GM21381 (cell line): ENCODE measurements at regions not wholly inside any gene's neighbourhood (a gene's known extent, or its start where the extent isn't known, plus 50 kb on each side); places are given as distances from the start of the nearest gene placed in this dataset.

Source experiments
- ATAC-seq: cut with Tn5 transposase; IDR thresholded peaks from one replicate; pipeline ENCODE4 v1.9.1; 2021; ENCODE audit warnings: mild to moderate bottlenecking, moderate library complexity; ENCODE audit not compliant: unreplicated experiment

- ATAC-seq: no peak
These were observed 230.2 kb downstream of the VRK1 start for GRCh38 chr14:97027256-97027999.

- no peak for ATAC-seq
These were observed 231.2 kb downstream of the VRK1 start for GRCh38 chr14:97028382-97028781.

- ATAC-seq: no peak
These were observed 232.6 kb downstream of the VRK1 start for GRCh38 chr14:97029800-97030199.

GRCh38 chr14:97031530-97031929 is 234.3 kb downstream of the VRK1 start:
- ATAC-seq: no peak

- ATAC-seq: no peak
These were observed 236.4 kb downstream of the VRK1 start for GRCh38 chr14:97033556-97034081.

- no peak for ATAC-seq
These were observed 239.1 kb downstream of the VRK1 start for GRCh38 chr14:97036086-97036852.

- no peak for ATAC-seq
These were observed 242.7 kb downstream of the VRK1 start for GRCh38 chr14:97039717-97040363.

GRCh38 chr14:97046967-97047366 is 249.8 kb downstream of the VRK1 start:
- no peak for ATAC-seq

GRCh38 chr14:97052001-97052400 is 254.8 kb downstream of the VRK1 start:
- no peak for ATAC-seq

GRCh38 chr14:97053941-97054340 is 256.8 kb downstream of the VRK1 start:
- no peak for ATAC-seq

GRCh38 chr14:97055355-97055754 is 258.2 kb downstream of the VRK1 start:
- no peak for ATAC-seq

- no peak for ATAC-seq
These were observed 258.9 kb downstream of the VRK1 start for GRCh38 chr14:97056086-97056485.

- no peak for ATAC-seq
These were observed 260.3 kb downstream of the VRK1 start for GRCh38 chr14:97057238-97058073.

- ATAC-seq: no peak
These were observed 260.9 kb downstream of the VRK1 start for GRCh38 chr14:97058074-97058467.

GRCh38 chr14:97058589-97058988 is 261.4 kb downstream of the VRK1 start:
- ATAC-seq: no peak

- ATAC-seq: no peak
These were observed 264.0 kb downstream of the VRK1 start for GRCh38 chr14:97061198-97061597.

GRCh38 chr14:97061714-97062113 is 264.5 kb downstream of the VRK1 start:
- no peak for ATAC-seq

- ATAC-seq: no peak
These were observed 268.3 kb downstream of the VRK1 start for GRCh38 chr14:97065305-97066067.

GRCh38 chr14:97066068-97066899 is 269.1 kb downstream of the VRK1 start:
- ATAC-seq: no peak
